GM23338 (cell line): ENCODE measurements at regions not wholly inside any gene's neighbourhood (a gene's known extent, or its start where the extent isn't known, plus 50 kb on each side); places are given as distances from the start of the nearest gene placed in this dataset.

Source experiments
- CREB1 ChIP-seq: fragments of 250-450 bp; sonication (Bioruptor Pico); IDR thresholded peaks from 2 replicates; pipeline ENCODE4 v1.5.0; 2020; ENCODE audit warnings: low read depth, mild to moderate bottlenecking, moderate library complexity
- CTCF ChIP-seq, 2 experiments: fragments of 200-600 bp in 1 of 2; sonication (generic) in 1 of 2; conservative IDR thresholded peaks; 2 replicates each; pipeline versions ENCODE4 v1.5.1 to v1.6.1; 2016 to 2017; ENCODE audit warnings: antibody characterized with exemption in 2 of 2, low read depth in 2 of 2, mild to moderate bottlenecking in 2 of 2, moderate library complexity in 1 of 2
- EZH2 ChIP-seq: fragments of 200-600 bp; sonication (generic); IDR thresholded peaks from one replicate; pipeline ENCODE4 v1.8.0; 2017; ENCODE audit warnings: antibody characterized with exemption, mild to moderate bottlenecking, low read depth; ENCODE audit not compliant: unreplicated experiment
- EZH2phosphoT487 ChIP-seq: fragments of 200-600 bp; sonication (generic); IDR thresholded peaks from one replicate; pipeline ENCODE4 v1.8.1; 2018; ENCODE audit warnings: antibody characterized with exemption; ENCODE audit not compliant: unreplicated experiment
- JUNB ChIP-seq: IDR thresholded peaks from one replicate; pipeline ENCODE4 v1.6.1; 2016; ENCODE audit warnings: antibody characterized with exemption; ENCODE audit not compliant: unreplicated experiment
- NANOG ChIP-seq: IDR thresholded peaks from 2 replicates; pipeline ENCODE4 v1.6.1; 2016; ENCODE audit warnings: antibody characterized with exemption, borderline replicate concordance
- POLR2AphosphoS5 ChIP-seq: IDR thresholded peaks from 2 replicates; pipeline ENCODE4 v1.6.1; 2016; ENCODE audit warnings: antibody characterized with exemption, low read depth
- REST ChIP-seq: IDR thresholded peaks from one replicate; pipeline ENCODE4 v1.6.1; 2018; ENCODE audit warnings: antibody characterized with exemption; ENCODE audit not compliant: unreplicated experiment
- STAT1 ChIP-seq: IDR thresholded peaks from one replicate; pipeline ENCODE4 v1.6.1; 2016; ENCODE audit warnings: antibody characterized with exemption; ENCODE audit not compliant: unreplicated experiment
- ZNF114 ChIP-seq: fragments of 250-450 bp; sonication (Bioruptor Pico); IDR thresholded peaks from 2 replicates; pipeline ENCODE4 v1.5.0; 2020; ENCODE audit warnings: mild to moderate bottlenecking, moderate library complexity
- ZNF331 ChIP-seq: fragments of 250-450 bp; sonication (Bioruptor Pico); IDR thresholded peaks from 2 replicates; pipeline ENCODE4 v1.5.0; 2020; ENCODE audit warnings: low read depth, mild to moderate bottlenecking, moderate library complexity

GRCh38 chrX:101993335-101993734, 61.5 kb upstream of the ZMAT1 start:
- no peak for TF ChIP-seq CREB1
- TF ChIP-seq CTCF (conservative IDR thresholded peaks at IDR 0.05; ENCODE audit: low read depth in 2 of 2), result no peak
- no peak for TF ChIP-seq POLR2AphosphoS5
- no peak for TF ChIP-seq ZNF331 (CRISPR knock-in tag)
- TF ChIP-seq EZH2, result no peak
- TF ChIP-seq REST, result no peak
- TF ChIP-seq EZH2phosphoT487, result no peak
- TF ChIP-seq JUNB, result no peak
- TF ChIP-seq NANOG, result no peak
- TF ChIP-seq STAT1, result no peak
- no peak for TF ChIP-seq ZNF114 (CRISPR knock-in tag)
